Upper lobe of left lung (tissue), 4 donors: ENCODE measurements at regions not wholly inside any gene's neighbourhood (a gene's known extent, or its start where the extent isn't known, plus 50 kb on each side); places are given as distances from the start of the nearest gene placed in this dataset.

Experiments
- EP300 ChIP-seq, 4 donors: sonication (generic); formaldehyde crosslinking; IDR thresholded peaks; one replicate each; pipeline ENCODE4 v1.5.1; 2017; ENCODE audit warnings: antibody characterized with exemption in 4 of 4, control low read depth in 2 of 4
- POLR2A ChIP-seq, 4 donors: fragments of 450-650 bp; IDR thresholded peaks; one replicate each; pipeline ENCODE4 v1.5.1; 2016 to 2017; ENCODE audit warnings: antibody characterized with exemption in 4 of 4, mild to moderate bottlenecking in 2 of 4
- POLR2AphosphoS5 ChIP-seq, 2 donors: sonication (generic); formaldehyde crosslinking; IDR thresholded peaks; one replicate each; pipeline ENCODE4 v1.5.1; 2017; ENCODE audit warnings: antibody characterized with exemption in 2 of 2
- TF ChIP-seq, protein P1 (sequence below), 6 experiments: fragments of 450-650 bp in 4 of 6; fragments of 200-600 bp in 2 of 6; sonication (generic) in 2 of 6; IDR thresholded peaks; one replicate each; pipeline ENCODE4 v1.5.1; 2016 to 2019; ENCODE audit warnings: antibody characterized with exemption in 6 of 6

DNA sequence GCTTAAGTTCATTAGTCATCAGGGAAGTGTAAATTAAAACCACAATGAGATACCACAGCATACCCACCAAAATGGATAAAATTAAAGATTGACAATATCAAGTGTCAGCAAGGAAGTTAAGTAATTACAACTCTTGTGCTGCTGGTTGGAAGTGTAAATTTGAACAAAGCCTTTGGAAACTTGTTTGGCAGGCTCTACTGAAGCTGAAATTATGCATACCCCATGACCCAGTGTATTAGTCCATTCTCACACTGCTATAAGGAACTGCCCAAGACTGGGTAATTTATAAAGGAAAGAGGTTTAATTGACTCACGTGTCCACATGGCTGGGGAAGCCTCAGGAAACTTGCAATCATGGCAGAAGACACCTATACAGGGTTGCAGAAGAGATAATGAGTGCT is 196.1 kb downstream of the PDCD6IP start:
- TF ChIP-seq, protein P1, sequence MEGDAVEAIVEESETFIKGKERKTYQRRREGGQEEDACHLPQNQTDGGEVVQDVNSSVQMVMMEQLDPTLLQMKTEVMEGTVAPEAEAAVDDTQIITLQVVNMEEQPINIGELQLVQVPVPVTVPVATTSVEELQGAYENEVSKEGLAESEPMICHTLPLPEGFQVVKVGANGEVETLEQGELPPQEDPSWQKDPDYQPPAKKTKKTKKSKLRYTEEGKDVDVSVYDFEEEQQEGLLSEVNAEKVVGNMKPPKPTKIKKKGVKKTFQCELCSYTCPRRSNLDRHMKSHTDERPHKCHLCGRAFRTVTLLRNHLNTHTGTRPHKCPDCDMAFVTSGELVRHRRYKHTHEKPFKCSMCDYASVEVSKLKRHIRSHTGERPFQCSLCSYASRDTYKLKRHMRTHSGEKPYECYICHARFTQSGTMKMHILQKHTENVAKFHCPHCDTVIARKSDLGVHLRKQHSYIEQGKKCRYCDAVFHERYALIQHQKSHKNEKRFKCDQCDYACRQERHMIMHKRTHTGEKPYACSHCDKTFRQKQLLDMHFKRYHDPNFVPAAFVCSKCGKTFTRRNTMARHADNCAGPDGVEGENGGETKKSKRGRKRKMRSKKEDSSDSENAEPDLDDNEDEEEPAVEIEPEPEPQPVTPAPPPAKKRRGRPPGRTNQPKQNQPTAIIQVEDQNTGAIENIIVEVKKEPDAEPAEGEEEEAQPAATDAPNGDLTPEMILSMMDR (IDR thresholded peaks at IDR 0.05), result no peak
- TF ChIP-seq POLR2A (IDR thresholded peaks at IDR 0.05) (no peak), POLR2AphosphoS5 (IDR thresholded peaks at IDR 0.05) (no peak), EP300 (IDR thresholded peaks at IDR 0.05) (no peak)
